A204.1 (cell line): ENCODE measurements at regions not wholly inside any gene's neighbourhood (a gene's known extent, or its start where the extent isn't known, plus 50 kb on each side); places are given as distances from the start of the nearest gene placed in this dataset.

ENCODE experiments used
- FAIRE-seq: peaks from 2 replicates; lab custom pipeline; 2012; peaks lifted over from hg19 to GRCh38; lab: Jason Lieb, UNC

DNA sequence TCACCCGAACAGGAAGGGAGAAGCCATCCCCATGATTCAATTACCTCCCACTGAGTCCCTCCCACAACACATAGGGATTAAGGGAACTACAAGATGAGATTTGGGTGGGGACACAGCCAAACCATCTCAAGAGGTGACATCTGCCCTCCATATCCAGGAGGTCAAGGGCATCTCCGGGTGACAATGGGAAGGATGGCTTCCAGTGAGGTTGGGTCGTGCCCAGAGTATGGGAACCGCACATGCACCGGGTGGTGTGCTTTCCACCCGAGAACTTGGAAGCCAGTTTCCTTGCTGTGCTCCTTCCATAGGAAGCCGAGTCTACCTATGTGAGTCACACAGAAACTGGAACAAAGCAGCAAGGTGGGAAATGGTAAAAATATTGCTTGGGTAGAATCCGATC lies 216.9 kb upstream of the SALL3 start:
- no peak for FAIRE-seq

DNA sequence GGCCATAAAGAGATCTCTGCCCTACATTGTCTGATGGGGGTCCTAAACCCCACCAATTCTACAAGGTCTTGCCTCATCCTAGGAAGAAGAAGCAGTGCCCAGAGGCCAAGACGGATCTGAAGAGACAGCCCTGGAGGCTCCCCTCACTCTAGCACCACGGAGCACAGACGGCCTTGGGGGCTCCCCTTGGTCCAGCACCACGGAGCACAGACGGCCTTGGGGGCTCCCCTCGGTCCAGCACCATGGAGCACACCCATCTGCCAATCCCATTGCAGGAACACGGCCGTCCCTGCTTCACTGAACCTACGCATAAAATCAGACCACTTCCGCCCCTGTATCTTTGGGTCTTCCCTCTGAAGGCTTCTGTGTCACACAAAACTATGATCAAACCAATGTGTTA lies 215.1 kb upstream of the SALL3 start:
- no peak for FAIRE-seq

DNA sequence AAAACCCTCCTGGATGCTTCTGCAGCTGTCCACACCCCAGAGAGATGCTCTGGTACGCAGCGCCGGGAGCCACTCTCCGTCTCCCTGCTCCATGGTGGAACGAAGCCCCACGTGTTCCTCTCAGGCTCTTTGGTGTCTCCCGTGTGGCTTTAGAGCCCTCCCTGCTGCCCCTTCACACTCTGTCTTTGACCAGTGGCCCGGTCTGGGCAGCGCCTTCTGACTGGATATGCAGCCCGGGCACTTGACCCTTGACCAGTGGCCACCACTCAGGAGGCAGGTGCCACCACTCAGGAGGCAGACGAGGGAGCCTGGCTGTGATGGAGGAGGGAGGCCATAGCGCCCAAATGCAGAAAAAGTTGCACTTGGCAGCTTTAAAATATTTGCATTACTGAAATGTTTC lies 214.5 kb upstream of the SALL3 start:
- no peak for FAIRE-seq

DNA sequence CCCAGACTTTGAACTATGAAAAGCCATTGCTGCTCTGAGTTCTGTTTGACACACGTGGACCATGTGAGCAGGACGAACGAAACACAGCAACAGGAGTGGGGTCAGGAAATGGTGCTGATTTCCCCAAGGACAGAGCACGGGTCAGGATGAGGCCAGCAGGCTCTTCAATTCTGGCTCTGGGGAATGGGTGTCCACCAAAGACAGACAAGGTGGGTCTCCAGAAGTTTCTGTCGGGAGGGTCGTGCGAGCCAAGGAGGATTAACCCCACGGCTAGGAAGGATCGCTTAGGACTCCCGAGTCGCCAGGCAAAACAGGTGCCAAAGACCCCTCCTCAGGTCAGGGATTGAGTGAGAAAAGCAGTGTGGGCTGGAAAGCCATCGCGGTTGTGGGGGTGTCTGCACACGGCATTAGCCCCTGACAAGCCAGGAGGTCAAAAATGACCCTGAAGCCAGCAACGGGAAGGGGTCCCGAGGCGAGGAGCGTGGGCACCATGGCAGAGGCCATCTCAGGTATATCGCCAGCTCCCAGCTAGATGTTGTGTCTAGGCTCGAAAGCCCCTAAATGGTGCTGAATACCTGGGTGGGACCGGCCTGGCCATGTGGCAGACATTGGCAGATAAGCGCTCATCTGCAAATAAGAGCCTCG lies 213.9 kb upstream of the SALL3 start:
- FAIRE-seq, result no peak

DNA sequence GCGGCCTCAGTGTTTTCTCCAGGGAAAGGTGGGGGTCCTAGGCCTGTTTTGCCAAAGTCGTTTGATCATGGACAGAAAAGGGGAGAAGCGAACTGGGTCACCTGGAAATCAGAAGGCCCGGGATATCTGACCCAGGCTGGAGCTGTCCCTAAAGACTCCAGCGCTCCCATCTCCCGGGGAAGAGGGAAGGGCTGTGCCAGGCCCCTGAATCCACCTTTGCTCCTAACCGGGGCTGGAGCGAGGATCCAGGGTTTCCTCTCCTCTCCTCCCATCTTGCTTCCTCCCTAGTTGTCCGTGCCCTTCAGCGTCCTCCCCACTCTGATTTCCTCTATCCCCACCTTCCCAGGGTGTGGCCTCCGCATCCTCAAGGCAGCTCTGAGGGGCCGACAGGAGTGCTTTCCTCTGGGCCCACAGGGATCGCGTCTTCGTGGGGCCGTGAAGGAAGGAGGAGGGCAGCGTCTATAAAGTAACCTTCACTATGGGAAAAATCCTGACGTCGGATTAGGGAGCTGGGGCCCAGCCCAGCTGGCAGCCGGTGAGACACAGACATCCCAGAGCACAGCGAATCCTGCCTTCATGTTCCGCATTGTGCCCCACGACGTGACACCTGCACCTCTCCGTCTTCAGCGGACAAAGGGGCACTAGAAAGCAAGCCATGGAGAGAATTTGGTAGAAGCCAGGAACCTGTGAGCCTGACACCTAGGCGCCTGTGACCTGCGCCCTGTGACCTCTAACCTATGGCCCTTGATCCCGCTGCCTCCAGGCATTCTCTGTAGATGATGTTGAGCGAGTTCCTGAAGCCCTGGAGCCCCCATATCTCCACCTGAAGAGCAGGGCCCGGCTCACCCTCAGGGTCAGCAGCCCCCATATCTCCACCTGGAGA lies 212.7 kb upstream of the SALL3 start:
- FAIRE-seq, result no peak

DNA sequence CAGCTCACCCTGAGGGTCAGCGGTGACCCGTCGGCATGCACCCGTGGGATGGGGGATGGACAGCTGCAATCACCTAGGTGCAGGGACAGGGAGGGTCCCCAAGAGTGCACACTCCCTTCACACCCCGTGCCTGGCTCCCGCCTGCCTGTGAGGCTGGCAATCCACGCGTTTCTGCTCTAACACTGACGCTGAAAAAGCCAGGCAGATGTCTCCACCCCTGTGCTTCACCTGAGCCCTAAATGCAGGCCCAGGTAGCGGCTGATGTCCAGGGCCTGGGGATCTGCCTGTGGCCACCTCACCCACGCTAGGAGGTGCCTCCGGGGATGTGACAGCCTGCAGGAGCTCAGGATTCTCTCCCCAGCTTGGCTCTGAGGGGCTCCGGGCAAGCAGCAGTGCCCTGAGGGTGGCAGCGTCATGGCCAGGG lies 212.0 kb upstream of the SALL3 start:
- no peak for FAIRE-seq

DNA sequence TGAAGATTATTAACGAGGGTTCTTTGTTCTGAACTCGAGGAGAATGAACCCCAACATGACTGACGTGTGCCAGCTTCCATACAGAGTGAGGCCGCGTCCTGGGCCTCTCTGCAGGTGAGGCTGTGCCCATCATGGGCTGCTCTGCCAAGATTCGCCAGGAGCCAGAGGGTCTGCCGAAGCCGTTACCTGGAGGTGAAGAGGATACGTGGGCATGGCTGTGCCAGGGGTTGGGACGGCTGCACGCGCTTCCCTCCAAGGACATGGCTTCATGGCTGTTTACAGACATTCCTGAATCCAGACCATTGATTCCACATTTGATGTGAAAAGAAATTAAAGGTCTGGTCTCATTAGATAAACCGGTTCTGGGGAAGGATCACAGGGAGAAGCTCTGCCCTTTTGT lies 211.4 kb upstream of the SALL3 start:
- FAIRE-seq, result no peak

DNA sequence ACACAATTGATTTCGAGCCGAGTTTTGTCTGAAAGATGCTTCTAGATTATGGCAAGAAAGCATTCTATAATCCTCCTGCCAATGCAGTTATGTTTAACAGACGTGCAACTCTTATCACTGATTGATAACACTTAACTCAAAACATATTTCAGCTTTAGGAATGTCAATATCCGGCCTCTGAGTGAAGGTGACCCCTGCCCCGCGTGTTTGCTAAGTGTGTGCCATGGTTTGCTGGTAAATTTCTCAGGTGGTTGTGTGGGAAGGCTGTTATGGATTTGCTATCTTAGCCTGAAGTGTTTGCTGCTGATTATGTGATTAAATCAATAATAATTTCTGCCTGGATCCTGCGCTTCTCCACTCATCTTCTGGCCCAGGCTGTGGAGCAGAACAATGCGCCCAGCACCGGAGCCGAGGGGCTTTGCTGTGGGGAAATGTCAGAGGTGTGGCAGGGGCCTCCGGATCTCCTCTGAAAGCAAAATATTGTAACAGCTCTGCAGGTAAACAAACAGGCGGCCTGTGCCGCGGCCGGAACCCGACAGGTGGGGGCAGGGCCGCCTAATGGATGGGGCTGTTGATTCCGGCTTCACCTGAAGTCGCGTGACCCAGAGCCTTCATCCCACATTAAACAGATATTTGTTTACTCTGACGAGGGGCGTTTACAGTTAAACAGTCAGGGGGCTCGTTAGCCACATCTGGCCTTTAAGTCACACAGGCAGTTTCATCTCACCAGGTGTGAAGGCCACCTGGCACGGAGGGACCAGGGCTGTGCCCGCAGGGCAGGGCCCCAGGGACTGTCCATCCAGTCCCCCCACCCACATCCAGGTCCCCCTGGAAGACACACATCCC lies 210.7 kb upstream of the SALL3 start:
- FAIRE-seq, result no peak

DNA sequence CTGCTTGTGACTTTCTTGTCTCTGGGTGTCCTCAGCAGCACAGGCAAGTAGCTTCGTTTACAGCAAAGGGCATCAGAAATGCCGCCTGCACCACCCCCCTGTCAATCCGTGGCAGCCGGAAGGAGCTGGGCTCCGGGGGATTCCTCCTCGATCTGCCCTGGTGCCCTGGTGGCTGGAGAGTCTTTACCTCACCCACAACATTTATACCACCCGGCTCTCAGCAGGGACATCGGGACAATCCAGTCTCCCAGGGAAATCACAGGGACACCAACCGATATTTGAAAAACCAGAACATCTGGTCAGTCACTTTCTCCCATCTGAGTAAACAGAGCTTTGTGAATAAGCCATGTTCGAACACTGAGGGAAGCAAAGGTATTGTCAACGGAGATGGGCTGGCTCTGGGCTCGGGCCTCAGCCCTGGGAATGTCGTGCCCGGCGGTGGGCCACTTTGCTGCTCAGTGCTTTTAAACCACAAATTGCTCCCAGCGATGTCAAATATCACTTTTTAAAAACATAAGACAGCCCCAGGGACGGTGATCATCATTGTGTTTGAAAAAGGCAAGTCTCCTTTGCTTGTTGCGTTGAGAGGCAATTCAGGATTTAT lies 210.0 kb upstream of the SALL3 start:
- no peak for FAIRE-seq

DNA sequence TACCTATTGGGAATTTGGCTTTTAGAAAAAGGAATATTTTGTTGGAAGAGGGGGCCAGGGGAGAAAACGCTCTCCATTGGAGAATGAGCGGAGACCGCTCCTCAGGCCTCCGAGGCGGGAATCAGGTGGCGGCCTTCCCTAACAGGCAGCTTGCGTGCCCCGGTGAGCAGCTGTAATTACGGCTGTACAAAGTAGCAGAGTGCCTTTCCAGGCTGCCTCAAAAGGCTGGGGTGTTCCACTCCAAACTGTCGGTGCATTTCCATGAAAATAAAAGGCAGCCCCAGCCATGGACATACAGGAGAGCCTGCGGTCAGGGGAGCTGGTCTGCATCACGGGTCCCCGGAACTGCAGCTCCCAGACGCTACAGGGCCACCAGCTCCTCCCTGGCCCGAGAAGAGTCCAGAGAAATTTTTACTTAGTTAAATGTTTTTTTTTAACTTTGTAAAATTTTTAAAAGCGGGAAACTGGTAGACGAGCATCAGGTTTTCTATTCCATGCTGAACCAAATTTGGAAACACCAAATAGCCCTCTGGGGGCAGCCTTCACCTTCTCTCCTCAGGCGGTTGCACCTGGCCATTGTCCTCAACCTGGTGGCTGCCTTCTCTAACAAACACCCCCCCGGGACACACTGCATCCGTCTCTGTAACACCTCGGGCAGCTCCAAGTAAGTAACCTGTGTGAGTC lies 209.3 kb upstream of the SALL3 start:
- FAIRE-seq, result no peak

DNA sequence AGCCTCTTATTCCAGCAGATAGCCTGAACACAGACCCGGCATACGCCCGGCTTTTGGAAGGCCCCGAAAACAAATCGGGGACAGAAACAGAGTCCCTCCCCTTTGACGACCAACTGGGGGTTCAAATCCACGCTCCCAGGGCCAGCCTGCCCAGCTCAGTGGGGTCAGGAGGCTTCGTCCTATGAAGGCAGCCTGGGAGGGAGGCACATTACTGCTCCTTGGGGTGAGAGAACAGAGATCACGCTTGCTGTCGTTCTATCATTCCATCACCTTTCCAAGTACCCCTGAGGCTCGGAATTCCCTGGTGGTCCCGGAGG lies 208.8 kb upstream of the SALL3 start:
- FAIRE-seq, result no peak

DNA sequence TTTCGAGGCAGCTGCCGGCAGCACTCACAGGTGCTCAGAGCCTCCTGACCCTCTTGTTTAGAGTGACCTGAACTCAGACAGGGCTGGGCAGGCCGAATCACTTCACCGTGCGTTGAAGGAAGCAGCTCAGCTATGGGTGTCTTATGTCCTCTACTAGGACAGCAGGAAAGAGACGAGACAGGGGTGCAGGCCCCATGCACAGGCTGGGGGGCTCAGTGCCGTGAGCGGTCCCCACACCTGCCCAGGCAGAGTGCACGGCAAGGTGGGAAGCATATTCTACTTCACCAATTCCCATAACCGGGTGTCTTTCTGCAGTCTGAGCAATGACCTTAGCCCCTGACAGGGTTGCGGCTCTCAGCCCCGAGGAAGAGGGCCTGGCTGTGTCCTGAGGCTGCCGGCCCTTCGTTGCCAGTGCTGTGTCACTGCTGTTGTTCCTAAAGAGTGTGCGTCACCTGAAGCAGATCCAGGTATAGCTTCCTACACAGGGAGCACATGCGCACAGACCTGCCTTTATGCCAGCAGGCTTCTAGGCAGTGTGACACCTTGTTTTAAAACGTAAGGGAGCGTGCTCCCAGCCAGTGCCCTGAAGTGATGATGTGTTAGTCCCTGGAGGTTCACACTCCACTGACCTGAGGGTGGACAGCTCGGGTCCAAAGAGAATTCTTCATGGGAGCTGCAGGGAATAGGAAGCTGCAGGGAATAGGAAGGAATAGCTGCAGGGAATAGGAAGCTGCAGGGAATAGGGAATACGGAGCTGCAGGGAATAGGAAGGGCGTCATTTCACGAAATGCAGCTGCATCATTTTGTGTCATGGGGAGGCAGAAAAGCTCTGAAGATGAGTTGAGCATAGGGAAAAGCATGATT lies 207.9 kb upstream of the SALL3 start:
- no peak for FAIRE-seq

DNA sequence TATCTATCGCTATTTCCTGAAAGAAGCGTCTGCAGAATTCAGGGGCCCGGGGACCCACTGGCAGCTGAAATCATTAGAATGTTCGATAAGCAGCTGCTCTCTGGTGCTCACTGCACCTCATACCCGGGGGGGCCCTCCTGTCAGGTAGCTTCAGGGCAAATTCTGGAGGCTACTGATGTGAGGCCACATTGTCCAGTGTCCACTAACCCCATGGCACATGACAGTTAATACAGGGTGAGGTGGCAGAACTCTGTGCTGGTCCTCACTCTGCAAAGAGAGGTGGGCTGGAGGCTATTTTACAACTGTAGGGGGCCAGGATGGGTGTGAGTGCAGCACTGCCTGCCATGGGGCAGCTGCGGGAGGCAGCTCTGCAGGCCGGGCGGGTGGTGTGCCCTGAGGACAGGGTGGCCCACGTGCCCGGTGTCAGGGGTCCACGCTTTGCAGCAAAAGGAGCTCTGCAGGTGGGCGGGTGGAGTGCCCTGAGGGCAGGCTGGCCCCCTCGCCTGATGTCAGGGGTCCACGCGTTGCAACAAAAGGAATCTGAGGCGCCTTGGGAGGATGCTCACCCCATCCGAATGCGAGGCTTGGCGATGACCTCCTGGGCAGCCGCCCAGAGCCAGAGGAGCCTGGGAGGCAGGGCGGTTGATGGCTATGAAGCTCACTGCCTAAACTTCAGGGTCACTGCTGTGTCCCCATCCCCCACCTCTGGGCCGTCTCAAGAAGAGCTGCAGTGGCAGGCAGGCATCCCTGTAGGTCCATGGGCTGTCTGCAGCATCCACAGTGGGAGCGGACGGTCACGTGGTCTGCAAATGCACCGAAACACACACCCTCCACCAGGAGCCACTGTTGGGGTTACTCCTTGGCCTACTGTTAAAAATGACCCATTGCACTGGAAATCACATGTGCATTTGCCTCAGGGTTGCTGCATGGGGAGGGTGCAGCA lies 207.0 kb upstream of the SALL3 start:
- FAIRE-seq, result no peak

DNA sequence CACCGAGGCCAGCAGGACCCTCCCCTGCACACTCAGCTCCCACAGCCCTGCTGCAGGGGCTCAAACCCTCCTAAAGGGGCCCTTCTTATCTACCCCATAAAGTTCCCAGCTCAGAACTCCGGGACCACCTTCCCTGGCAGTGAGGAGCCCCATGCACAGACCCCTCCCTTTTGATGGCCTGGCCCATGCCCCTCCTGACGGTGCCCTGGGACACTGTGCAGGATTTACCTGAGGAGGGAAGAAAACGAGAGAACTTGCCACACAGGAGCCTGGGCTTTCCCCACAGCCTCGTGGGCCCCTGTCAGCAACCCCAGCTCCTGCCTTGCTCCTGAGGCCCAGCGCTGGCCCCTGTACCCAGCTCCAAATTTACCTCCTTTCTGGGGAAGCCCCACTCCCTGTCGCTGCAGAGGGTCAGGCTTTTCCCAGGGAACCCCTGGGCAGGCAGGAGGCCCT lies 206.3 kb upstream of the SALL3 start:
- no peak for FAIRE-seq

DNA sequence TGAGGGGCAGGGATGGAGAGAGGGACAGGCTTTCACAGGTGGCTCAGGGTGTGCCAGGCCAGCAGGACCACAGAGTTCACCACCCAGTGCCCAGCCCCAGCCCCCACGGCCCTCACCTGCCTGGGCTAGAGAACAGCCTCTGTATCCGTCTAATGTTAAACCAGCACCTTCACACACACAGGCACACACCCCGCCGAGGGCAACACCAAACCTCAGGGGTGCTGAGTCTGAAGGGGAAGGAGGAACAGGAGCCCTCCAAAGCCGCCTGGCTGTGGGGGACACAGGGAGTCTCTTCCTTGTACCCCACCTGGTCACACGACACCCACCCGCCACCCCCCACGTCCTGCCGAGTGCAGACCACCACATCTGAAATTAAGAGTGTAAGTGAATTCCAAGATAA lies 205.8 kb upstream of the SALL3 start:
- no peak for FAIRE-seq

DNA sequence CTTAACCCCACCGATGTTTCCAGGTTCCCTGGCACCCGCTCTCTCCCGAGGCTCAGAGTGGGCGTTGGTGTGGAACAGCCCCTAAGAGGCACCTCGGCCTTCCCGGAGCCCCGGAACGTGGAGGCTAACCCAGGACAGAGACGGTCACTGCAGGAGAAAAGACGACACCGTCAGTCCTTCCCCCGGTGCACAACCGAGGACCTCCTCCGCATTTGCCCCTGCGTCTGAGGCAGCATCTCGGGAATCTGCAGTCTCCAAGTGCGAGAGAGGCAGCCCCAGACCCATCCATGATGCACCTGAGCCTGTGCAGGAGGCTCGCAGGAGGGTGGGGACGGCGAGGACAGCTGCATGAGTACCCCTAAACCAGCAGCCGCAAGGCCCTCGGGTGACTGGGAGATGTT lies 204.9 kb upstream of the SALL3 start:
- no peak for FAIRE-seq

DNA sequence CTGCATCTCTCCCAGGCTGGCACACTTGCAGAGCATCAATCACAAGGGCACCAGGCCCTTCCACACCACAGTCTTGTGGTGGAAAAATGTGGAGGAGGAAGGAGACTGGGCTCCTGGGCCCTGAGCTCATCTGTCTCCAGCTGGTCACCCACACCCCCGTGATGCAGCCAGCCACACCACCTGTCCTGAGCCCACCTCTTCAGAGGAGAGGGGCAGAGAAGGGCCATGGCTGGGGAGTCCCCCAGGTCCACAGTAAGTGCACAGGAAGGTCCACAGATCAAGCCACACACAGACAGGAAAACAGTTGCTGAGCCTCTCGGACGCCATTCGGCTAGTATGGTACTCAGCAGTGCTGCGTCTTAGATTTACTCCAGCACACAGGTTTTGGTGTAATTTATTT lies 203.5 kb upstream of the SALL3 start:
- FAIRE-seq, result no peak

DNA sequence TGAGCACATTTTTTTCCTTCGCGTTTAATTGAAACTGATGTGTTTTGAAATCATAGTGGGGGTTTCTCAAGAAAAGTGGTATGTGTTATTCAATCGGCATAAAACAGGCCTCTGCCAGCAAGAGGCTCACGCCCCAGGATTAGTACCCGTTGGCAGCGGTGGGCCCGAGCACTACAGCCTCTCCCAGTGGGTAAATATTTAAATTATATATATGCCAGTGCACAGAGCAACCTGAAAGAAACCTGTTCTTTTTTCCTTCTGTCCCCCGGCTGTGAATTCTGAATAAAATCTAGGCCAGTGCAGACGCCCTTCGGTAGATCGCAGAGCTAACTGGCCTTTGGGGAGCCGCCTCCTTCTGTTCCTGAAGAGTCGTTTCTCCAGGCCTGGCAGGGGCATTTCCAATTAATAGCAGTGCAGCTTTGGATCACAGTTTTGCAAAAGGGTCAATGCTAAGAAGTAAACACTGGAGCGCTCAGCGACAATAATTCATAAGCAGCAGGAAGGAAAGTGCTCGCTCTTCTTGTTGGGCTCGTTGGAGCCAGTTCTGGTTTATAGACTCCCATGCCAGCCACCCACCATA lies 202.8 kb upstream of the SALL3 start:
- no peak for FAIRE-seq

DNA sequence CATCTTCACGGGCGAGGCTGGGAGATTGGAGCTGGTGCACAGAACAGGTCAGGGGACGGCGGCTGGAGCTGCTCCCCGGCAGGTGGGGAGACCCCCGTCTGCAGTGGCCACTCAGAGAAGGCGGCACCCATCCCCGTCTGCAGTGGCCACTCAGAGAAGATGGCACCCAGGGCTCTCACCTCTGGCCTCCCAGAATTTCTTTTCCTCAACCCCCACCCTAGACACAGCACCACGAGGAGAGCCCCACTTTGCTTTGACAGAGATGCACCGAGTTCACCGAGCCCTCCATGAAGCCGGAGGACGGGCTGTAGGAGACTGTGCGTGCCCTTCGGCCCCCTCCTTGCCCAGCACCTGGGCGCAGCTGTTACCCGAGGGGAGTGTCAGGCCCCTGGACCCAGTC lies 201.6 kb upstream of the SALL3 start:
- no peak for FAIRE-seq

DNA sequence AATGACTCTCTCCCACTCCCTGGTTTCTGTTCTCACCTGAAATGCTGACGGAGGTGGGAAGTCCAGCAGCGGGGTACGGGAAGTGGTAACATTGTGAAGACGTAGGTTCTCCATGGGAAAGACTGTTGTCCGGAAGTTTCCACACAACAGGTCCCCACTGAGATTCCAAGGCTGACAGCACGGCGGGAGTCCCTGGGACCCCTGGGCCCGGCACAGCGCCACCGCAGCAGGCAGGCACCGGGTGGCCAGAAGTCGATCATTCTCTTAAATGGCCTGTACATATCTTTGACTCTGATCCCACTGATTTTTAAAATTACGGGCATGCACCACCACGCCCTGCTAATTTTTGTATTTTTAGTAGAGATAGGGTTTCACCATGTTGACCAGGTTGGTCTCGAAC lies 201.0 kb upstream of the SALL3 start:
- FAIRE-seq, result no peak
